Liver (tissue), 8 donors: ENCODE measurements at regions not wholly inside any gene's neighbourhood (a gene's known extent, or its start where the extent isn't known, plus 50 kb on each side); places are given as distances from the start of the nearest gene placed in this dataset.

Experiments used
- DNase-seq: peaks from one replicate; pipeline ENCODE4 v3.0.0-alpha.2; 2017; ENCODE audit warnings: low spot score
- H3K27ac ChIP-seq, 2 donors: one replicate each; pipeline ENCODE4 v1.7.0; 2013; ENCODE audit warnings: inconsistent platforms in 2 of 2, low read length in 2 of 2, control low read depth in 1 of 2, low read depth in 1 of 2, mild to moderate bottlenecking in 1 of 2
- H3K27me3 ChIP-seq, 4 donors: one replicate each; pipeline versions ENCODE4 v1.6.1 to v1.7.0; 2013; ENCODE audit warnings: low read length in 3 of 4, inconsistent platforms in 1 of 4, mild to moderate bottlenecking in 1 of 4, moderate library complexity in 1 of 4; ENCODE audit not compliant: control insufficient read depth in 4 of 4, insufficient read depth in 4 of 4
- H3K36me3 ChIP-seq, 4 donors: one replicate each; pipeline versions ENCODE4 v1.6.1 to v1.7.0; 2013; ENCODE audit warnings: low read length in 3 of 4, mild to moderate bottlenecking in 3 of 4, low read depth in 1 of 4, moderate library complexity in 1 of 4; ENCODE audit not compliant: control insufficient read depth in 4 of 4, insufficient read depth in 3 of 4
- H3K4me1 ChIP-seq, 4 donors: one replicate each; pipeline versions ENCODE4 v1.6.1 to v1.7.0; 2013; ENCODE audit warnings: low read length in 3 of 4, mild to moderate bottlenecking in 3 of 4, moderate library complexity in 1 of 4; ENCODE audit not compliant: control insufficient read depth in 4 of 4, insufficient read depth in 4 of 4
- H3K4me3 ChIP-seq, 3 donors: one replicate each; pipeline versions ENCODE4 v1.6.1 to v1.7.0; 2013; ENCODE audit warnings: low read length in 3 of 3, control low read depth in 1 of 3, low read depth in 1 of 3, mild to moderate bottlenecking in 1 of 3
- H3K9ac ChIP-seq, 2 donors: one replicate each; pipeline ENCODE4 v1.7.0; 2013; ENCODE audit warnings: low read length in 2 of 2, mild to moderate bottlenecking in 2 of 2, moderate library complexity in 2 of 2, control low read depth in 1 of 2, low read depth in 1 of 2
- H3K9me3 ChIP-seq, 4 donors: one replicate each; pipeline versions ENCODE4 v1.6.1 to v1.7.0; 2013; ENCODE audit warnings: low read length in 3 of 4; ENCODE audit not compliant: control insufficient read depth in 4 of 4
- ATF3 ChIP-seq: IDR thresholded peaks from 2 replicates; pipeline ENCODE4 v1.6.1; 2016; ENCODE audit warnings: antibody characterized with exemption
- EGR1 ChIP-seq, 2 donors: IDR thresholded peaks; 2 replicates each; pipeline ENCODE4 v1.6.1; 2016 to 2018; ENCODE audit warnings: antibody characterized with exemption in 2 of 2, low read depth in 2 of 2
- FOXA1 ChIP-seq: IDR thresholded peaks from 2 replicates; pipeline ENCODE4 v1.6.1; 2016; ENCODE audit warnings: antibody characterized with exemption
- GABPA ChIP-seq, 2 donors: IDR thresholded peaks in 1 of 2; conservative IDR thresholded peaks in 1 of 2; 2 replicates each; pipeline ENCODE4 v1.6.1; 2016; ENCODE audit warnings: antibody characterized with exemption in 2 of 2, mild to moderate bottlenecking in 1 of 2, moderate library complexity in 1 of 2
- MAX ChIP-seq: IDR thresholded peaks from 2 replicates; pipeline ENCODE4 v1.6.1; 2016; ENCODE audit warnings: antibody characterized with exemption
- NR2F2 ChIP-seq: IDR thresholded peaks from 2 replicates; pipeline ENCODE4 v1.6.1; 2016; ENCODE audit warnings: antibody characterized with exemption
- RAD21 ChIP-seq, 2 donors: IDR thresholded peaks; 2 replicates each; pipeline ENCODE4 v1.6.1; 2016; ENCODE audit warnings: antibody characterized with exemption in 2 of 2, mild to moderate bottlenecking in 2 of 2
- RXRA ChIP-seq, 2 donors: IDR thresholded peaks; 2 replicates each; pipeline ENCODE4 v1.6.1; 2017 to 2018; ENCODE audit warnings: antibody characterized with exemption in 2 of 2, mild to moderate bottlenecking in 1 of 2
- TAF1 ChIP-seq: conservative IDR thresholded peaks from 2 replicates; pipeline ENCODE4 v1.6.1; 2016; ENCODE audit warnings: antibody characterized with exemption, mild to moderate bottlenecking
- YY1 ChIP-seq: IDR thresholded peaks from 2 replicates; pipeline ENCODE4 v1.6.1; 2016; ENCODE audit warnings: antibody characterized with exemption, mild to moderate bottlenecking
- WGBS: extraction: QIAGEN DNeasy Blood & Tissue Kit; methylation state at CpG from one replicate; pipeline ENCODE4 v1.1.7; 2013; 5-methylcytosine and 5-hydroxymethylcytosine counted together
- TF ChIP-seq, protein P1 (sequence below): fragments of 150-350 bp; IDR thresholded peaks from 2 replicates; pipeline ENCODE4 v1.5.1; 2017; ENCODE audit warnings: improper control_type of control experiment, low read depth, low read length; ENCODE audit not compliant: missing input control
- TF ChIP-seq, protein P2 (sequence below): IDR thresholded peaks from 2 replicates; pipeline ENCODE4 v1.6.1; 2016; ENCODE audit warnings: antibody characterized with exemption
- TF ChIP-seq, protein P3 (sequence below): IDR thresholded peaks from 2 replicates; pipeline ENCODE4 v1.6.1; 2016; ENCODE audit warnings: antibody characterized with exemption, mild to moderate bottlenecking
- donor health status: healthy.
- donor health status: healthy.
- donor health status: healthy.
- donor health status: healthy.
- donor health status: healthy.

DNA sequence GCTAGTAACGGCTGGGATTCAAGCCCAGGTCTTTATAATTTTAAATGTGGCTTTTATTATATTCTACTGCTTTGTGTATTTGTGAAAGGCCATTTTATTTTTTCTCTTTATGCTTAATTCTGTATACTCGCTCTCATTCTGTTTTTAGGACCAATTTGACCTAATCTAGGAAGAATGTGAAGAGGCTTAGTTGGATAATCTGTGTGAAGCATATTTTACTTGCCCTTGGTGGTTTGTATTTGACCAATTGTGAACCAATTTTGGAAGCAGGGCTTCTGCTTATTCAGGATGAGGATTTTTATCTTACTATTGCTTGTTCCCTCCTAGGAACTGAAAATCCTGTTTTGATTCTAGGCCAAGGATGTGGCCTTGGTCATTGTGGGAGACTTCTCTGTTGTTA is 113.1 kb downstream of the TTC6 start:
- Histone ChIP-seq H3K4me1 (peaks cover 0 to 17% (median 13%) of the 10 kb centered on the region in 4 donors), H3K9ac (no peak overlapping the region), H3K9me3 (no peaks in the 10 kb centered on the region), H3K27ac (no peak overlapping the region), H3K27me3 (no peaks in the 10 kb centered on the region), H3K36me3 (peaks cover 0 to 2% (median 0%) of the 10 kb centered on the region in 4 donors), H3K4me3 (no peak overlapping the region)
- no peak for DNase-seq
- WGBS = 63% methylated on average over 2 of the region's 2 CpGs
- no peak for TF ChIP-seq ATF3
- TF ChIP-seq RXRA (IDR thresholded peaks at IDR 0.05) = no peak
- no peak for TF ChIP-seq EGR1 (IDR thresholded peaks at IDR 0.05; ENCODE audit: low read depth in 2 of 2)
- TF ChIP-seq RAD21 (IDR thresholded peaks at IDR 0.05) = no peak

GRCh38 chr14:37709419-37710195 is 114.2 kb downstream of the TTC6 start:
- Histone ChIP-seq H3K9me3 (no peaks in the 10 kb centered on the region), H3K27ac (no peak overlapping the region), H3K36me3 (peaks cover 0 to 2% (median 0%) of the 10 kb centered on the region in 4 donors), H3K4me1 (peaks cover 0 to 17% (median 13%) of the 10 kb centered on the region in 4 donors), H3K27me3 (no peaks in the 10 kb centered on the region), H3K4me3 (no peak overlapping the region), H3K9ac (no peak overlapping the region)
- TF ChIP-seq, protein P1, sequence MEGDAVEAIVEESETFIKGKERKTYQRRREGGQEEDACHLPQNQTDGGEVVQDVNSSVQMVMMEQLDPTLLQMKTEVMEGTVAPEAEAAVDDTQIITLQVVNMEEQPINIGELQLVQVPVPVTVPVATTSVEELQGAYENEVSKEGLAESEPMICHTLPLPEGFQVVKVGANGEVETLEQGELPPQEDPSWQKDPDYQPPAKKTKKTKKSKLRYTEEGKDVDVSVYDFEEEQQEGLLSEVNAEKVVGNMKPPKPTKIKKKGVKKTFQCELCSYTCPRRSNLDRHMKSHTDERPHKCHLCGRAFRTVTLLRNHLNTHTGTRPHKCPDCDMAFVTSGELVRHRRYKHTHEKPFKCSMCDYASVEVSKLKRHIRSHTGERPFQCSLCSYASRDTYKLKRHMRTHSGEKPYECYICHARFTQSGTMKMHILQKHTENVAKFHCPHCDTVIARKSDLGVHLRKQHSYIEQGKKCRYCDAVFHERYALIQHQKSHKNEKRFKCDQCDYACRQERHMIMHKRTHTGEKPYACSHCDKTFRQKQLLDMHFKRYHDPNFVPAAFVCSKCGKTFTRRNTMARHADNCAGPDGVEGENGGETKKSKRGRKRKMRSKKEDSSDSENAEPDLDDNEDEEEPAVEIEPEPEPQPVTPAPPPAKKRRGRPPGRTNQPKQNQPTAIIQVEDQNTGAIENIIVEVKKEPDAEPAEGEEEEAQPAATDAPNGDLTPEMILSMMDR = peak; percentile 44
- TF ChIP-seq NR2F2 (no peak), TAF1 (no peak), YY1 (no peak), RAD21 (IDR thresholded peaks at IDR 0.05) (peak; percentile 76 to 79), FOXA1 (no peak)
- TF ChIP-seq, protein P2, sequence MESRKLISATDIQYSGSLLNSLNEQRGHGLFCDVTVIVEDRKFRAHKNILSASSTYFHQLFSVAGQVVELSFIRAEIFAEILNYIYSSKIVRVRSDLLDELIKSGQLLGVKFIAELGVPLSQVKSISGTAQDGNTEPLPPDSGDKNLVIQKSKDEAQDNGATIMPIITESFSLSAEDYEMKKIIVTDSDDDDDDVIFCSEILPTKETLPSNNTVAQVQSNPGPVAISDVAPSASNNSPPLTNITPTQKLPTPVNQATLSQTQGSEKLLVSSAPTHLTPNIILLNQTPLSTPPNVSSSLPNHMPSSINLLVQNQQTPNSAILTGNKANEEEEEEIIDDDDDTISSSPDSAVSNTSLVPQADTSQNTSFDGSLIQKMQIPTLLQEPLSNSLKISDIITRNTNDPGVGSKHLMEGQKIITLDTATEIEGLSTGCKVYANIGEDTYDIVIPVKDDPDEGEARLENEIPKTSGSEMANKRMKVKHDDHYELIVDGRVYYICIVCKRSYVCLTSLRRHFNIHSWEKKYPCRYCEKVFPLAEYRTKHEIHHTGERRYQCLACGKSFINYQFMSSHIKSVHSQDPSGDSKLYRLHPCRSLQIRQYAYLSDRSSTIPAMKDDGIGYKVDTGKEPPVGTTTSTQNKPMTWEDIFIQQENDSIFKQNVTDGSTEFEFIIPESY = no peak
- no peak for DNase-seq
- WGBS = 32% methylated on average over 3 of the region's 3 CpGs

GRCh38 chr14:37711356-37711830 is 116.0 kb downstream of the TTC6 start:
- no peak for DNase-seq
- Histone ChIP-seq H3K4me1 (peaks cover 0 to 17% (median 13%) of the 10 kb centered on the region in 4 donors), H3K27ac (no peak overlapping the region), H3K36me3 (peaks cover 0 to 2% (median 0%) of the 10 kb centered on the region in 4 donors), H3K4me3 (no peak overlapping the region), H3K9me3 (no peaks in the 10 kb centered on the region), H3K9ac (no peak overlapping the region), H3K27me3 (no peaks in the 10 kb centered on the region)
- TF ChIP-seq RAD21 (IDR thresholded peaks at IDR 0.05) (no peak), GABPA (IDR thresholded peaks at IDR 0.05 in 1 of 2, conservative IDR thresholded peaks at IDR 0.05 in 1 of 2) (no peak), EGR1 (IDR thresholded peaks at IDR 0.05; ENCODE audit: low read depth in 2 of 2) (no peak), ATF3 (no peak), MAX (no peak)
- TF ChIP-seq, protein P3, sequence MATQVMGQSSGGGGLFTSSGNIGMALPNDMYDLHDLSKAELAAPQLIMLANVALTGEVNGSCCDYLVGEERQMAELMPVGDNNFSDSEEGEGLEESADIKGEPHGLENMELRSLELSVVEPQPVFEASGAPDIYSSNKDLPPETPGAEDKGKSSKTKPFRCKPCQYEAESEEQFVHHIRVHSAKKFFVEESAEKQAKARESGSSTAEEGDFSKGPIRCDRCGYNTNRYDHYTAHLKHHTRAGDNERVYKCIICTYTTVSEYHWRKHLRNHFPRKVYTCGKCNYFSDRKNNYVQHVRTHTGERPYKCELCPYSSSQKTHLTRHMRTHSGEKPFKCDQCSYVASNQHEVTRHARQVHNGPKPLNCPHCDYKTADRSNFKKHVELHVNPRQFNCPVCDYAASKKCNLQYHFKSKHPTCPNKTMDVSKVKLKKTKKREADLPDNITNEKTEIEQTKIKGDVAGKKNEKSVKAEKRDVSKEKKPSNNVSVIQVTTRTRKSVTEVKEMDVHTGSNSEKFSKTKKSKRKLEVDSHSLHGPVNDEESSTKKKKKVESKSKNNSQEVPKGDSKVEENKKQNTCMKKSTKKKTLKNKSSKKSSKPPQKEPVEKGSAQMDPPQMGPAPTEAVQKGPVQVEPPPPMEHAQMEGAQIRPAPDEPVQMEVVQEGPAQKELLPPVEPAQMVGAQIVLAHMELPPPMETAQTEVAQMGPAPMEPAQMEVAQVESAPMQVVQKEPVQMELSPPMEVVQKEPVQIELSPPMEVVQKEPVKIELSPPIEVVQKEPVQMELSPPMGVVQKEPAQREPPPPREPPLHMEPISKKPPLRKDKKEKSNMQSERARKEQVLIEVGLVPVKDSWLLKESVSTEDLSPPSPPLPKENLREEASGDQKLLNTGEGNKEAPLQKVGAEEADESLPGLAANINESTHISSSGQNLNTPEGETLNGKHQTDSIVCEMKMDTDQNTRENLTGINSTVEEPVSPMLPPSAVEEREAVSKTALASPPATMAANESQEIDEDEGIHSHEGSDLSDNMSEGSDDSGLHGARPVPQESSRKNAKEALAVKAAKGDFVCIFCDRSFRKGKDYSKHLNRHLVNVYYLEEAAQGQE = no peak
- WGBS = 88% methylated on average over 1 of the region's 1 CpG
